HCT116 (cell line): ENCODE measurements at regions not wholly inside any gene's neighbourhood (a gene's known extent, or its start where the extent isn't known, plus 50 kb on each side); places are given as distances from the start of the nearest gene placed in this dataset.

Experiments
- ATAC-seq: fragments of 200-7000 bp; cut with Tn5 transposase; 2 replicates; pipeline ENCODE4 v1.9.1; 2020; ENCODE audit warnings: mild to moderate bottlenecking, moderate library complexity
- BruUV-seq: library from RNA; stranded (reverse); fragments of 400-500 nt; replicated peaks from 2 replicates; lab custom pipeline; 2021; lab: Mats Ljungman, UMichigan
- CTCF ChIA-PET: fragments of 300-600 bp; sonication (Branson Sonifier 250); formaldehyde crosslinking; loops from one replicate; lab custom pipeline; 2021; ENCODE audit warnings: antibody characterized with exemption; lab: Charles Lee
- POLR2A ChIA-PET: fragments of 300-600, 350-600 bp; sonication (Branson Sonifier 250); formaldehyde crosslinking; loops from one replicate; lab custom pipeline; 2021; ENCODE audit warnings: antibody characterized with exemption; lab: Charles Lee
- RAD21 ChIA-PET, 2 experiments: fragments of 300-600 bp; sonication (Branson Sonifier 250); formaldehyde crosslinking; loops; one replicate each; lab custom pipeline; 2023; ENCODE audit warnings: low total read pairs in 2 of 2; ENCODE audit not compliant: uncharacterized antibody in 2 of 2, unreplicated experiment in 2 of 2, low non-redundant PET in 1 of 2; lab: Charles Lee
- DNase-seq: peaks from one replicate; pipeline ENCODE4 v3.0.0-alpha.2; 2010; ENCODE audit warnings: low read depth, low spot score
- H2AFZ ChIP-seq: fragments of 200-600 bp; shearing (Covaris generic), sonication (generic); 2 replicates; pipeline ENCODE4 v1.6.1; 2017; ENCODE audit warnings: low read depth, mixed run types, mixed read lengths, antibody characterized with exemption, low read length; ENCODE audit not compliant: poor library complexity, severe bottlenecking
- H3K27ac ChIP-seq: 2 replicates; pipeline ENCODE4 v1.5.1; 2012; ENCODE audit warnings: low read depth, low read length
- H3K27me3 ChIP-seq: fragments of 200-600 bp; sonication (generic); 2 replicates; pipeline ENCODE4 v1.6.1; 2016; ENCODE audit warnings: mixed run types, low read length, mixed read lengths; ENCODE audit not compliant: insufficient read depth
- H3K36me3 ChIP-seq, 2 experiments: fragments of 200-500 bp in 1 of 2; fragments of 200-600 bp in 1 of 2; sonication (Bioruptor generic) in 1 of 2; sonication (generic) in 1 of 2; 2 replicates each; pipeline versions ENCODE4 v1.5.1 to v1.6.1; 2014 to 2016; ENCODE audit warnings: low read length in 2 of 2, inconsistent platforms in 1 of 2, mixed read lengths in 1 of 2, mixed run types in 1 of 2; ENCODE audit not compliant: insufficient read depth in 2 of 2, control insufficient read depth in 1 of 2
- H3K4me1 ChIP-seq, 2 experiments: fragments of 200-600 bp in 1 of 2; sonication (generic) in 1 of 2; 2 replicates each; pipeline versions ENCODE4 v1.5.1 to v1.6.1; 2012 to 2017; ENCODE audit warnings: low read length in 2 of 2, inconsistent platforms in 1 of 2, mild to moderate bottlenecking in 1 of 2, mixed read lengths in 1 of 2, mixed run types in 1 of 2, moderate library complexity in 1 of 2; ENCODE audit not compliant: insufficient read depth in 2 of 2, control insufficient read depth in 1 of 2
- H3K4me2 ChIP-seq: fragments of 200-600 bp; sonication (generic); 2 replicates; pipeline ENCODE4 v1.6.1; 2017; ENCODE audit warnings: mixed run types, low read length, mixed read lengths
- H3K4me3 ChIP-seq, 2 experiments: fragments of 200-600 bp in 1 of 2; sonication (generic) in 1 of 2; replicated peaks in 1 of 2; 2 replicates each; pipeline ENCODE4 v1.5.1; 2011 to 2016; ENCODE audit warnings: low read length in 2 of 2, control low read depth in 1 of 2, low read depth in 1 of 2, mild to moderate bottlenecking in 1 of 2, mixed read lengths in 1 of 2, mixed run types in 1 of 2
- H3K79me2 ChIP-seq: fragments of 200-600 bp; sonication (generic); 2 replicates; pipeline ENCODE4 v1.6.1; 2017; ENCODE audit warnings: mild to moderate bottlenecking, mixed run types, low read length, moderate library complexity, mixed read lengths; ENCODE audit not compliant: insufficient read depth
- H3K9ac ChIP-seq: fragments of 200-600 bp; sonication (generic); 2 replicates; pipeline ENCODE4 v1.6.1; 2016; ENCODE audit warnings: low read length, mixed read lengths
- H3K9me2 ChIP-seq: fragments of 200-600 bp; sonication (generic), shearing (Covaris generic); 2 replicates; pipeline ENCODE4 v1.6.1; 2017; ENCODE audit warnings: mixed run types, mild to moderate bottlenecking, moderate library complexity; ENCODE audit not compliant: insufficient read depth
- H3K9me3 ChIP-seq, 2 experiments: fragments of 200-500 bp in 1 of 2; fragments of 200-600 bp in 1 of 2; sonication (Bioruptor generic) in 1 of 2; sonication (generic) in 1 of 2; 2 replicates each; pipeline ENCODE4 v1.6.1; 2014 to 2017; ENCODE audit warnings: low read length in 2 of 2, mixed read lengths in 2 of 2, inconsistent platforms in 1 of 2, low read depth in 1 of 2, mild to moderate bottlenecking in 1 of 2, mixed run types in 1 of 2, moderate library complexity in 1 of 2; ENCODE audit not compliant: control insufficient read depth in 1 of 2, insufficient read depth in 1 of 2
- H4K20me1 ChIP-seq: fragments of 200-600 bp; sonication (generic), shearing (Covaris generic); 2 replicates; pipeline ENCODE4 v1.6.1; 2017; ENCODE audit warnings: mixed run types, mild to moderate bottlenecking, moderate library complexity; ENCODE audit not compliant: insufficient read depth
- ATF3 ChIP-seq: IDR thresholded peaks from 2 replicates; pipeline ENCODE4 v1.6.1; 2012
- CEBPB ChIP-seq: IDR thresholded peaks from 2 replicates; pipeline ENCODE4 v1.6.1; 2012; ENCODE audit warnings: low read depth
- ELF1 ChIP-seq: IDR thresholded peaks from 2 replicates; pipeline ENCODE4 v1.6.1; 2012; ENCODE audit warnings: low read depth, borderline replicate concordance
- EZH2 ChIP-seq: fragments of 200-600 bp; sonication (generic); IDR thresholded peaks from 2 replicates; pipeline ENCODE4 v1.6.1; 2017; ENCODE audit warnings: antibody characterized with exemption, mixed run types
- EZH2phosphoT487 ChIP-seq: fragments of 200-600 bp; IDR thresholded peaks from 2 replicates; pipeline ENCODE4 v1.6.1; 2018; ENCODE audit warnings: antibody characterized with exemption, borderline replicate concordance
- FOSL1 ChIP-seq: IDR thresholded peaks from 2 replicates; pipeline ENCODE4 v1.6.1; 2012; ENCODE audit warnings: low read depth
- JUND ChIP-seq: IDR thresholded peaks from 2 replicates; pipeline ENCODE4 v1.6.1; 2012
- MAX ChIP-seq: IDR thresholded peaks from 2 replicates; pipeline ENCODE4 v1.6.1; 2012
- POLR2A ChIP-seq: IDR thresholded peaks from 2 replicates; pipeline ENCODE4 v1.7.0; 2011; ENCODE audit warnings: borderline replicate concordance; ENCODE audit not compliant: insufficient read depth, insufficient read length; ENCODE audit errors: extremely low read depth
- POLR2AphosphoS5 ChIP-seq: IDR thresholded peaks from 2 replicates; pipeline ENCODE4 v1.6.1; 2011; ENCODE audit warnings: mild to moderate bottlenecking, low read depth, low read length, moderate library complexity
- RAD21 ChIP-seq: IDR thresholded peaks from 2 replicates; pipeline ENCODE4 v1.6.1; 2012; ENCODE audit warnings: low read depth, mild to moderate bottlenecking
- SP1 ChIP-seq: IDR thresholded peaks from 2 replicates; pipeline ENCODE4 v1.6.1; 2012; ENCODE audit warnings: low read depth
- SRF ChIP-seq: IDR thresholded peaks from 2 replicates; pipeline ENCODE4 v1.6.1; 2012; ENCODE audit warnings: low read depth
- TCF7L2 ChIP-seq: IDR thresholded peaks from 2 replicates; pipeline ENCODE4 v1.7.0; 2011; ENCODE audit warnings: borderline replicate concordance, inconsistent platforms; ENCODE audit not compliant: insufficient read depth, insufficient read length; ENCODE audit errors: extremely low read depth
- ZBTB33 ChIP-seq: IDR thresholded peaks from 2 replicates; pipeline ENCODE4 v1.6.1; 2011; ENCODE audit warnings: mild to moderate bottlenecking, low read length, moderate library complexity; ENCODE audit not compliant: insufficient replicate concordance; ENCODE audit errors: extremely low read depth
- ZFX ChIP-seq: fragments of 450-650 bp; IDR thresholded peaks from 2 replicates; pipeline ENCODE4 v1.6.1; 2017
- ZNF274 ChIP-seq: fragments of 200-500 bp; sonication (Bioruptor generic); IDR thresholded peaks from 2 replicates; pipeline ENCODE4 v1.6.1; 2014; ENCODE audit warnings: mild to moderate bottlenecking, low read depth, low read length, inconsistent platforms
- intact Hi-C: fragments of 100-400 bp; cut with micrococcal nuclease; formaldehyde crosslinking; loops from 2 replicates; pipeline ENCODE4 v1.10.0; 2022

GRCh38 chr9:86713970-86714369 lies 233.3 kb downstream of the GAS1 start:
- H4K20me1 ChIP-seq = no peaks in the 10 kb centered on the region
- H3K9me2 ChIP-seq = no peaks in the 10 kb centered on the region
- ChIA-PET RAD21 (no interaction called here), POLR2A (no interaction called here), CTCF (no interaction called here)
- DNase-seq (no peak), ATAC-seq (no peak)
- H3K9ac ChIP-seq = no peak overlapping the region
- H3K4me3 ChIP-seq = no peak overlapping the region
- H2AFZ ChIP-seq = no peak overlapping the region
- intact Hi-C loops = no loop called here
- no peak overlapping the region for H3K27ac ChIP-seq
- no peak for TF ChIP-seq FOSL1
- TF ChIP-seq EZH2 = no peak
- no peak for TF ChIP-seq ZFX
- TF ChIP-seq CEBPB = no peak
- TF ChIP-seq EZH2phosphoT487 = no peak
- TF ChIP-seq SRF = no peak
- TF ChIP-seq POLR2AphosphoS5 = no peak
- no peak for TF ChIP-seq ATF3
- TF ChIP-seq SP1 = no peak
- no peak for TF ChIP-seq JUND
- no peak for TF ChIP-seq RAD21
- TF ChIP-seq POLR2A = no peak
- TF ChIP-seq ZNF274 = no peak
- TF ChIP-seq TCF7L2 = no peak
- TF ChIP-seq MAX = no peak
- TF ChIP-seq ZBTB33 = no peak
- no peak for TF ChIP-seq ELF1
- H3K4me2 ChIP-seq = no peak overlapping the region
- no peaks in the 10 kb centered on the region for H3K79me2 ChIP-seq
- BruUV-seq = no TSS peak
- no peaks in the 10 kb centered on the region for H3K4me1 ChIP-seq
- peaks cover 57% of the 10 kb centered on the region for H3K27me3 ChIP-seq
- no peaks in the 10 kb centered on the region for H3K36me3 ChIP-seq
- no peaks in the 10 kb centered on the region for H3K9me3 ChIP-seq
